Psoas muscle (tissue), 7 donors: ENCODE measurements at regions not wholly inside any gene's neighbourhood (a gene's known extent, or its start where the extent isn't known, plus 50 kb on each side); places are given as distances from the start of the nearest gene placed in this dataset.

Experiments
- ATAC-seq, 4 donors: fragments of 200-7000 bp; cut with Tn5 transposase; one replicate each; pipeline ENCODE4 v1.9.1; 2020; ENCODE audit warnings: moderate library complexity in 3 of 4, mild to moderate bottlenecking in 2 of 4
- DNase-seq, 2 donors: peaks; one replicate each; pipeline ENCODE4 v3.0.0-alpha.2; 2020
- H3K27ac ChIP-seq: fragments of 200-600 bp; one replicate; pipeline ENCODE4 v1.8.0; 2022
- H3K27me3 ChIP-seq, 3 donors: fragments of 200-600 bp in 1 of 3; one replicate each; pipeline versions ENCODE4 v1.6.1 to v1.8.0; 2013 to 2022; ENCODE audit warnings: low read length in 2 of 3, mild to moderate bottlenecking in 2 of 3, moderate library complexity in 1 of 3; ENCODE audit not compliant: insufficient read depth in 3 of 3
- H3K36me3 ChIP-seq, 2 donors: fragments of 200-600 bp in 1 of 2; one replicate each; pipeline versions ENCODE4 v1.6.1 to v1.8.0; 2013 to 2022; ENCODE audit warnings: low read depth in 1 of 2, mild to moderate bottlenecking in 1 of 2, moderate library complexity in 1 of 2; ENCODE audit not compliant: insufficient read depth in 1 of 2
- H3K4me1 ChIP-seq: fragments of 200-600 bp; one replicate; pipeline ENCODE4 v1.8.0; 2022
- H3K4me3 ChIP-seq: fragments of 200-600 bp; one replicate; pipeline ENCODE4 v1.8.0; 2022; ENCODE audit warnings: mild to moderate bottlenecking
- H3K9me3 ChIP-seq: fragments of 200-600 bp; one replicate; pipeline ENCODE4 v1.8.0; 2022
- CTCF ChIP-seq: fragments of 200-600 bp; IDR thresholded peaks from one replicate; pipeline ENCODE4 v1.8.0; 2022; ENCODE audit warnings: antibody characterized with exemption
- WGBS, 3 donors: extraction: QIAGEN DNeasy Blood & Tissue Kit; methylation state at CpG; one replicate each; pipeline versions ENCODE4 v1.1.6 to v1.1.7; 2013; 5-methylcytosine and 5-hydroxymethylcytosine counted together
- intact Hi-C, 2 donors: fragments of 100-400 bp; cut with DNase I; formaldehyde crosslinking; loops; one replicate each; pipeline versions ENCODE4 v1.11.0 to v1.14.2; 2022
- donor health status: healthy with polysubstance abuse.
- donor health status: DM: no; HTN: no; CAD: no; lungs with moderate emphysema.
- donor health status: Bipolar disorder and iron deficiency.
- donor health status: healthy.
- donor health status: DM: yes; HTN: yes; CAD: no.
- donor health status: DM: no; HTN: no; CAD: no.
- donor health status: DM: yes; HTN: yes; CAD: no.

- 68 to 90% (median 76%) methylated on average over 5 of the region's 5 CpGs for WGBS, 3 donors
- no peak for TF ChIP-seq CTCF
- ATAC-seq (no peak), DNase-seq (no peak)
- no peaks in the 10 kb centered on the region for H3K9me3 ChIP-seq
- H3K4me3 ChIP-seq, result no peak overlapping the region
- no peaks in the 10 kb centered on the region for H3K36me3 ChIP-seq
- no peaks in the 10 kb centered on the region for H3K4me1 ChIP-seq
- intact Hi-C loops, result no loop called here
- no peaks in the 10 kb centered on the region for H3K27me3 ChIP-seq
- no peak overlapping the region for H3K27ac ChIP-seq
These were observed 50.3 kb upstream of the SDK1 start for GRCh38 chr7:3250725-3251124.
